ENCODE measurements at regions not wholly inside any gene's neighbourhood (a gene's known extent, or its start where the extent isn't known, plus 50 kb on each side); places are given as distances from the start of the nearest gene placed in this dataset.

DNA sequence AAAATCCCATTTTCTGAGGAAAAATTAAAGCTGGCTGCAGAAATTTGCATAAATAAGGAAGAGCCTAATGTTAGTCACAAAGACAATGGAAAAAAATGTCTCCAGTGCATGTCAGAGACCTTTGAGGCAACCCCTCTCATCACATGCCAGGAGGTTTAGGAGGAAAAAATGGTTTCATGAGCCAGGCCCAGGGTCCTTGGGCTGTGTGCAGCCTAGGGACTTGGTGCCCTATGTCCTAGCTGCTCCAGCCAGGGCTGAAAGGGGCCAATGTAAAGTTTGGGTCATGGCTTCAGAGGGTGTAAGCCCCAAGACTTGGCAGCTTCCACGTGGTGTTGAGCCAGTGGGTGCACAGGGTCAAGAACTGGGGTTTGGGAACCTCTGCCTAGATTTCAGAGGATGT is 1252.6 kb downstream of the PCDH9 start:
- Histone ChIP-seq H3K4me2 (ENCODE audit: control insufficient read depth, insufficient read depth) (no peak overlapping the region), H3K9ac (ENCODE audit: control insufficient read depth, insufficient read depth, low read length) (no peak overlapping the region), H3K4me1 (ENCODE audit: control insufficient read depth, insufficient read depth, low read length) (no peaks in the 10 kb centered on the region), H3K4me3 (no peak overlapping the region), H3K36me3 (ENCODE audit: control insufficient read depth in 2 of 2, insufficient read depth in 2 of 2, low read length in 1 of 2) (no peaks in the 10 kb centered on the region), H3K27me3 (replicated peaks in 1 of 2; ENCODE audit: control insufficient read depth in 2 of 2, insufficient read depth in 2 of 2, low read length in 1 of 2) (no peaks in the 10 kb centered on the region), H3K9me3 (replicated peaks; ENCODE audit: control insufficient read depth, insufficient read depth, low read length) (no peaks in the 10 kb centered on the region), H3K79me2 (ENCODE audit: control insufficient read depth, insufficient read depth, low read length) (no peaks in the 10 kb centered on the region), H3K27ac (ENCODE audit: control insufficient read depth, insufficient read depth) (no peak overlapping the region), H2AFZ (ENCODE audit: control insufficient read depth, low read depth, low read length) (no peak overlapping the region), H4K20me1 (ENCODE audit: control insufficient read depth, insufficient read depth) (no peaks in the 10 kb centered on the region)
- 0% methylated on average over 1 of the region's 1 CpG for WGBS (ENCODE audit: insufficient coverage, insufficient replicate concordance, low lambda C conversion rate, missing lambda C conversion rate)
- TF ChIP-seq SPI1 (IDR thresholded peaks at IDR 0.05; ENCODE audit: borderline replicate concordance, insufficient read depth, low read depth, low read length) (no peak), EGR1 (IDR thresholded peaks at IDR 0.05; ENCODE audit: borderline replicate concordance in 1 of 2, low read depth in 2 of 2, low read length in 2 of 2) (no peak), POLR2AphosphoS2 (IDR thresholded peaks at IDR 0.05; ENCODE audit: low read depth, low read length) (no peak), SMC3 (IDR thresholded peaks at IDR 0.05; ENCODE audit: borderline replicate concordance, low read length) (no peak), EZH2 (IDR thresholded peaks at IDR 0.05; ENCODE audit: borderline replicate concordance, control insufficient read depth, low read depth, low read length) (no peak), TBL1XR1 (IDR thresholded peaks at IDR 0.05; ENCODE audit: low read depth, low read length) (no peak), NFIC (IDR thresholded peaks at IDR 0.05; ENCODE audit: low read depth, low read length) (no peak), SMARCA5 (IDR thresholded peaks at IDR 0.05) (no peak), NR2F1 (conservative IDR thresholded peaks at IDR 0.05) (no peak), CBX3 (IDR thresholded peaks at IDR 0.05; ENCODE audit: borderline replicate concordance, low read depth) (no peak), SREBF1 (IDR thresholded peaks at IDR 0.05; ENCODE audit: low read length) (no peak), BHLHE40 (IDR thresholded peaks at IDR 0.05; ENCODE audit: borderline replicate concordance in 1 of 2, low read depth in 2 of 2, low read length in 1 of 2) (no peak)
- TF ChIP-seq, protein P1, sequence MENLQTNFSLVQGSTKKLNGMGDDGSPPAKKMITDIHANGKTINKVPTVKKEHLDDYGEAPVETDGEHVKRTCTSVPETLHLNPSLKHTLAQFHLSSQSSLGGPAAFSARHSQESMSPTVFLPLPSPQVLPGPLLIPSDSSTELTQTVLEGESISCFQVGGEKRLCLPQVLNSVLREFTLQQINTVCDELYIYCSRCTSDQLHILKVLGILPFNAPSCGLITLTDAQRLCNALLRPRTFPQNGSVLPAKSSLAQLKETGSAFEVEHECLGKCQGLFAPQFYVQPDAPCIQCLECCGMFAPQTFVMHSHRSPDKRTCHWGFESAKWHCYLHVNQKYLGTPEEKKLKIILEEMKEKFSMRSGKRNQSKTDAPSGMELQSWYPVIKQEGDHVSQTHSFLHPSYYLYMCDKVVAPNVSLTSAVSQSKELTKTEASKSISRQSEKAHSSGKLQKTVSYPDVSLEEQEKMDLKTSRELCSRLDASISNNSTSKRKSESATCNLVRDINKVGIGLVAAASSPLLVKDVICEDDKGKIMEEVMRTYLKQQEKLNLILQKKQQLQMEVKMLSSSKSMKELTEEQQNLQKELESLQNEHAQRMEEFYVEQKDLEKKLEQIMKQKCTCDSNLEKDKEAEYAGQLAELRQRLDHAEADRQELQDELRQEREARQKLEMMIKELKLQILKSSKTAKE (IDR thresholded peaks at IDR 0.05; ENCODE audit: low read depth, poor library complexity, severe bottlenecking): no peak
- DNase-seq (ENCODE audit: low read depth, low spot score) (no peak), FAIRE-seq (no peak), ATAC-seq (no peak)
- ChIA-PET SMC1A (ENCODE audit: uncharacterized antibody, unreplicated experiment) (interaction anchor here (0.6 kb wide), 1 partner anchor 1741 kb away, joined by 3 read pairs; no protein-coding TSS in a partner anchor), POLR2A (no interaction called here), CTCF (no interaction called here), RAD21 (ENCODE audit: unreplicated experiment) (no interaction called here)
- in situ Hi-C loops (cut with MboI) (no loop called here), intact Hi-C loops (cut with micrococcal nuclease; ENCODE audit: unreplicated experiment) (no loop called here)
- BruUV-seq (replicated peaks): no TSS peak
